GM21515 (cell line): ENCODE measurements at regions not wholly inside any gene's neighbourhood (a gene's known extent, or its start where the extent isn't known, plus 50 kb on each side); places are given as distances from the start of the nearest gene placed in this dataset.
"Not testable (repeated sequence)": the region's sequence is repeated elsewhere in the genome, so short reads cannot be mapped to it uniquely, and the experiment has no call there.

Experiments used
- ATAC-seq: cut with Tn5 transposase; IDR thresholded peaks from one replicate; pipeline ENCODE4 v1.9.1; 2021; ENCODE audit not compliant: unreplicated experiment

GRCh38 chr11:87666730-87667129 lies 508.5 kb downstream of the RAB38 start:
- no peak for ATAC-seq

GRCh38 chr11:87662287-87662686 lies 513.0 kb downstream of the RAB38 start:
- ATAC-seq, result no peak

- ATAC-seq, result no peak
Observed at GRCh38 chr11:87660926-87661660, 514.1 kb downstream of the RAB38 start.

DNA sequence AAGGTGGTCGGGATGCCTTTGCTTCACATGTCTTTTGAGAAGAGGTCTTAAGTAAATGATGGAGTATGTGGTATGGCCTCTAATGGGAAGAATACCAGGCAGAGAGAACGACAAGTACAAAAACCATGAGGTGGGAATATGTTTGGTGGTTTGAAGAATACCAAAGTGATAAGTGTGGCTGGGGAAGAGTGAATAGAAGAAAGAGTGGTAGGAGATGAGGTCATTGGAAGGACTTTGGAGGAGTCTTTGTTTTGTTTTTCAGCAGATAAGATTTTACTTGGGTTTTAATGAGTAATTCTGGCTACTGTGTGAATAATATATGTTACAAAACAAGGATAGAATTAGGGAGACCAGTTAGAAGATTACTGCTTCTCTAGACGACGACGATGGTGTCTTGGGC lies 515.4 kb downstream of the RAB38 start:
- ATAC-seq, result no peak

DNA sequence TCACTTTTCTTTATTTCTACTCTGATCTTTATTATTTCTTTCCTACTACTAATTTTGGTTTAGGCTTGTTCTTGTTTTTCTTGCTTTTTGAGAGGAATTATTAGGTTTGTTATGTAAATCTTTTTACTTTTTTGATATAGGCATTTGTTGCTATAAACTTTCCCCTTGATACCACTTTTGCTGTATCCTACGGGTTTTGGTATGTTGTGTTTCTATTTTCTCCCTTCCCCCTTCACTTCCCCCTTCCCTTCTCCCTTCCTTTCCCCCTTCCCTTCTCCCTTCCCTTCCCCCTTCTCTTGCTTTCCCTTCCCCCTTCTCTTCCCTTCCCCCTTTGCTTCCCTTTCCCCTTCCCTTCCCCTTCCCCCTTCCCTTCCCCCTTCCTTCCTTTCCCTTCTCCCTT lies 529.6 kb downstream of the RAB38 start:
- no peak for ATAC-seq

GRCh38 chr11:87639753-87640364 lies 535.4 kb downstream of the RAB38 start:
- no peak for ATAC-seq

- no peak for ATAC-seq
Observed at GRCh38 chr11:87635001-87635400, 540.2 kb downstream of the RAB38 start.

DNA sequence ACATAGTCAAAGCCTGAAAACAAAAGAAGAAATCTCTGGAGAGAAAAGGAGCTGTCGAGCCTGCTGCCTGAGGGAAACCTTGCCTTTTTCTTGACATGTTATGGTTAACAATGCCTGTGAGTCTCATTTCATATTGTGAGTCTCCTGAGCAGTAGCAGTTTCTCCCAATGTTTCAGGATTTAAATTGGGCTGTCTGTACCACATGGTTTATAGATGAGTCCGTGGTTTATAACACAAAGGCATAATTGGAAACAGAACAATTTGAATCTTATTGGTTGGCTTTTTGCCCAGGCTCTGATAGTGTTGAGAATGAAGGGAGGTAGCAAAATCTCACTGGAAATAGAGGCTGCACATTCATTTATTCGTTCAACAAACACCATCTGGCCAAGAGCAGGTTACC lies 540.9 kb downstream of the RAB38 start:
- ATAC-seq, result no peak

GRCh38 chr11:87628957-87629356 lies 546.3 kb downstream of the RAB38 start:
- no peak for ATAC-seq

DNA sequence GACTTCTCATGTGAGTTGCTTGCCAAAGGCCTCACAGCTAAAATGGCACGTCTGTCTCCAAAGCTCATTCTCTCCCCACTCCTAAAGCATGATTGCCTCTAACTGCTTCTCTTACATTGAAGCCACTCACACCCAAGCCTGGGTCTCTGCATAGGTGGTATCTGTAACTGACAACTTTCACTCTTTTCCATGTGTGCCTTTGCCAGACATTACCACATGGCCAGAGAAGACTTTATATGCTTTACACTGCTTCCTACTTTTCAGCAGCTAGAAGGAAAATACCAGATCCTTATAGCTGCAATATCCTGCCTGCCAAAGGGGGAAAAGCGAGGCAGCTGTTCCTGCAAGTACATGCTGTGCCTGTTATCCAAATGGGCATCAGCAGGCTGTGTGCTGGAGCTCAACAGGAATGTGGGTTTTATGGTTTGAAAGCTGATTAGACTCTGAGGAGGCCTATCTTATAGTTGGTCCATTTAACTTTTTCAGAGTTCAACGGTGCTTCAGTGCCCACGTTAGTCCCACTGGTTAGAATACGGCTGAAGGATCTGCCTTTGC lies 547.1 kb downstream of the RAB38 start:
- ATAC-seq, result no peak

DNA sequence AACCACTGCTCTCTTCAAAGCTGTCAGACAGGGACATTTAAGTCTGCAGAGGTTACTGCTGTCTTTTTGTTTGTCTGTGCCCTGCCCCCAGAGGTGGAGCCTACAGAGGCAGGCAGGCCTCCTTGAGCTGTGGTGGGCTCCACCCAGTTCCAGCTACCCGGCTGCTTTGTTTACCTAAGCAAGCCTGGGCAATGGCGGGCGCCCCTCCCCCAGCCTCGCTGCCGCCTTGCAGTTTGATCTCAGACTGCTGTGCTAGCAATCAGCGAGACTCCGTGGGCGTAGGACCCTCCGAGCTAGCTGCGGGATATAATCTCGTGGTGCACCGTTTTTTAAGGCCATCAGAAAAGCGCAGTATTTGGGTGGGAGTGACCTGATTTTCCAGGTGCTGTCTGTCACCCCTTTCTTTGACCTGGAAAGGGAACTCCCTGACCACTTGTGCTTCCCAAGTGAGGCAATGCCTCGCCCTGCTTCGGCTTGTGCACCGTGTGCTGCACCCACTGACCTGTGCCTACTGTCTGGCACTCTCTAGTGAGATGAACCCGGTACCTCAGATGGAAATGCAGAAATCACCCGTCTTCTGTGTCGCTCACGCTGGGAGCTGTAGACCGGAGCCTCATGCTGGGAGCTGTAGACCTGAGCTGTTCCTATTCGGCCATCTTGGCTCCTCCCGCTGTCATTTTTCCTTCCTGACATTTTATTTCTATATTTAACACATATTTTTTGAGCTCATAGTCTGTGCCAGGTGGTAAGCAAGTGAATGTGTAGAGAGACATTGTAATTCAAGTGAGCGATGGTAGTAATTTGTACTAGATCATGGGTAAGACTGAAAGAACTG lies 551.5 kb downstream of the RAB38 start:
- not testable (repeated sequence) for ATAC-seq

GRCh38 chr11:87616511-87616910 lies 558.7 kb downstream of the RAB38 start:
- no peak for ATAC-seq

- no peak for ATAC-seq
Observed at GRCh38 chr11:87604350-87604749, 566.6 kb downstream of the TMEM135 start.

DNA sequence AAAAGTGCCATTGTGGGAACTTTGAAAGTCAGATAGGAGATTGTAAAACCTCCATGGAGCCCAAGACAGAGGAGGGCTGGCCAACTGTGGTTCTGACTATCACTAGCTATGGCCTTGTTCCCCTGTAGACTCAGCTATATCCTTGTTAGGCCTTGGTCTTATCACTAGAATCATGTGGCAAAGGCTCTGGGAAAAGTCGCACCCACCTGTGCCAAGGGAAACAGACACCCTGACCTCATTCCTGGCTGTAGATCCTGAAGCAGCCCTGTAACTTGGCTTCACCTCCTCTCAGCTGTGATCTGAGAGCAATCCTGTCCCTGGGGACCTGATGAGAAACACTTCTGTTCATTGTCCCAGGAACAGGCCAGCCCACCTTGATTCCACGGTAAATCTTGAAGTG lies 566.2 kb downstream of the TMEM135 start:
- ATAC-seq, result no peak

DNA sequence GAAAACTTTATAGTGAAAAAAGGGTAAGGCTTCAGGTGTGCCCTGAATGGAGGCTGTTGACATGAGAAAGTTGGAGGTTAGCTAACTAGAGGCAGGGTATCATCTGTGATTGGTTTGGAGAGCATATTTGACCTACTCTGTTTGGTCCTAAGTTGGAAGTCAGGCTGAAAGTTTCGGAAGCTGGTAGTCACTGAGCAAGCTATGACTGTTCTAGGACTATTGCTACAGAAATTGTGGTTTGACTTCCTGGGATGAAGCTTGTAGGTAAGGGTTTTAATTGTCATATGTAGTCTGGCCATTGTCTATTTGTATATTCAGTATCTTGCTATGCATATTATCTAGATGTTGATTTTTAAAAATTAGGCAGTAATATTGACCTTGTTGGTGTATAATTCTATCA lies 565.0 kb downstream of the TMEM135 start:
- ATAC-seq, result no peak

GRCh38 chr11:87600938-87601337 lies 563.2 kb downstream of the TMEM135 start:
- ATAC-seq, result no peak

DNA sequence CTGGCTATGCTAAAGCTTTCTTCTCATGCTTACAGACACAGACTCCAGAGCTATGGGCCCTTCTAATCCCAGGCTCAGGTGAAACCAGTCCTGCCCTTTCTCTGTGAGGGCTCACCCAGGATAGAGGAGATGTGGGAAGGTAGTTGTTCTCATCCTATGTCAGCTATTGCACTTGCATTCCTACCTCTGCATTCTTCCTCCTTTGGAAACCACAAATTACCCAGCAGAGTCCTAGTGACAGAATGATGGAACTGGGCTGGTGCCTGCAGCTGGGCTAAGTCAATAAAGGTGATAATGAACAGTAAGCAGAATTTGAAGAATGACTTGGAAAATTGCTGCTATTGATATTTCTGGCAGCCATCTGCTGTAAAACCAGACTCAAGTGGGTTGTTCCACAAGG lies 560.0 kb downstream of the TMEM135 start:
- no peak for ATAC-seq

DNA sequence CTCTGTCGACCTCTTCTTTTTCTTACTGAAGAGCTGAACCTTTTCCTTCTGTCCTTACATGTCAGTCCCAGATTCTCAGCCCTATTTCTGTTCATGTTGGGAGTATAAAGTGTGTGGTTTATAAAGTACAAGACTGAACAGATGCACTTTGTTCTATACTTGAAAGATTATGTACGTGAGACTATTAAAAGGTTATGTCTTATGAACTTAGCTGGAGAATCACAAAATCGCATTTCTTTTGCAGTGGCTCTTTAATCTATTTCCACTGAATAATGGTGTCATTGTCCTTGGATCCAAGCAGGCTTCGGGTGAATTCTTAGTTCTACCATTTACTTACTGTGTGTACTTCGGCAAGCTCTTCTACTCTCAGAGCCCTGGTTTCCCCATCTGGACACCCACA lies 558.4 kb downstream of the TMEM135 start:
- ATAC-seq, result no peak

GRCh38 chr11:87589082-87589481 lies 551.3 kb downstream of the TMEM135 start:
- ATAC-seq, result no peak

DNA sequence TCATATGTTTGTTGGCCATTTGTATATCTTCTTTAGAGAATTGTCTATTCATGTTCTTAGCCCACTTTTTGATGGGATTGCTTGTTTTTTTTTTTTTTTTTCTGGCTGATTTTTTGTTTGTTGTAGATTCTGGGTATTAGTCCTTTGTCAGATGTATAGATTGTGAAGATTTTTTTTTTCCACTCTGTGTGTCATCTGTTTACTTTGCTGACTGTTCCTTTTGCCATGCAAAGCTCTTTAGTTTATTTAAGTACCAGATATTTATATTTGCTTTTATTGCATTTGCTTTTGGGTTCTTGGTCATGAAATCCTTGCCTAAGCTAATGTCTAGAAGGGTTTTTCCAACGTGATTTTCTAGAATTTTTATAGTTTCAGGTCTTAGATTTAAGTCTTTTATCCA lies 547.9 kb downstream of the TMEM135 start:
- ATAC-seq, result not testable (repeated sequence)

DNA sequence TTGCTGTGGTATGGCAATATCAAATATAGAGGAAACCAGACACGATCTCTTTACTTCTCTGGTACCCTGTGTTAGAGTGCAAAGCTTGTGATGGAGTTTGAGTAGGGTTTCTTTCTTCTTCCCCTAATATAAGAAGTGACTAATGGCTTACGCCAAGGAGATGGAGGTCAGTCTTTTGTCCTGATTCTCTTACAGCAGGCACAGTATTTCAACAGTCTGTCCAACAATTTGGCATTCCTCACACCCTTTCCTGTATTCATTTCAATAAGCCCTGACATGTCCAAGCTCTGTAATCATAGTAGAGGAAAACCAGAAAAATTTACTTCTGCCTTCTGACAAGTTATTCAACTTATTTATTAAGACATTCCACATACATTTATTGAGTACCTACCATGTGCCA lies 546.2 kb downstream of the TMEM135 start:
- no peak for ATAC-seq

DNA sequence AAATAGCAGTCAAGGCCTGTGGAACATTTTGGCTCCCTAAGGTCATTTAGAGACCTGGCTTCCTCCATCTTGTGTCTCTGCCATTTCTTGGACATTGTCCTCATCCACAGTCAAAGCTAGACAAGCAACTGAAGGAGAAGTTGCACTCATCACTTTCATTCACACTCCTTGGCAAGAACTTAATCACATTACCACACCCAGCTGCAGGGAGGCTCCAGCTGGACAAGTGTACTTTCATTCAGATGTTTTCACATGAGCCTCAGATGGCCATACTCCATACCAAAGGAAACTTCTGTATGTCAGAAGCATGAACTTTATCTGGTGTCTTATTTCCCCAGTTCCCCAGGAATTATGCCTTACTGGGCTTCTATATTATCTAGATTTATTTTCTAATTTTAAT lies 537.4 kb downstream of the TMEM135 start:
- ATAC-seq, result no peak
